ENCODE measurements at regions not wholly inside any gene's neighbourhood (a gene's known extent, or its start where the extent isn't known, plus 50 kb on each side); places are given as distances from the start of the nearest gene placed in this dataset.

GRCh38 chr7:113491305-113491704, 373.0 kb upstream of the SMIM30 start:
- Histone ChIP-seq H3K27me3 (no peaks in the 10 kb centered on the region), H3K36me3 (no peaks in the 10 kb centered on the region), H3K27ac (no peak overlapping the region), H3K9me3 (peaks cover 0 to 7% of the 10 kb centered on the region in 2 donors), H3K4me1 (no peaks in the 10 kb centered on the region), H3K4me3 (no peak overlapping the region)
- TF ChIP-seq POLR2AphosphoS5 (IDR thresholded peaks at IDR 0.05) (no peak), CTCF (IDR thresholded peaks at IDR 0.05) (no peak), POLR2A (IDR thresholded peaks at IDR 0.05) (no peak)
- DNase-seq (ENCODE audit: low spot score in 2 of 2), result no peak
- intact Hi-C loops (cut with DNase I; ENCODE audit: low total_unique reads), result no loop called here

- no peaks in the 10 kb centered on the region for H3K4me1 ChIP-seq
- no peak overlapping the region for H3K27ac ChIP-seq
- DNase-seq (ENCODE audit: low spot score in 2 of 2), result no peak
- H3K27me3 ChIP-seq, result no peaks in the 10 kb centered on the region
- no peak for TF ChIP-seq POLR2A (IDR thresholded peaks at IDR 0.05)
- no peak for TF ChIP-seq CTCF (IDR thresholded peaks at IDR 0.05)
- no peak for TF ChIP-seq POLR2AphosphoS5 (IDR thresholded peaks at IDR 0.05)
- intact Hi-C loops (cut with DNase I; ENCODE audit: low total_unique reads), result loop anchor here (2.0 kb wide), 1 partner anchor 23 kb away; no protein-coding TSS in a partner anchor
- H3K9me3 ChIP-seq, result peaks cover 0 to 7% of the 10 kb centered on the region in 2 donors
- no peak overlapping the region for H3K4me3 ChIP-seq
- no peaks in the 10 kb centered on the region for H3K36me3 ChIP-seq
Observed at GRCh38 chr7:113487925-113488731, 369.8 kb upstream of the SMIM30 start.

GRCh38 chr7:113486548-113486947, 368.2 kb upstream of the SMIM30 start:
- no peak for TF ChIP-seq POLR2A (IDR thresholded peaks at IDR 0.05)
- TF ChIP-seq POLR2AphosphoS5 (IDR thresholded peaks at IDR 0.05), result no peak
- TF ChIP-seq CTCF (IDR thresholded peaks at IDR 0.05), result no peak
- no peaks in the 10 kb centered on the region for H3K4me1 ChIP-seq
- no peaks in the 10 kb centered on the region for H3K36me3 ChIP-seq
- H3K4me3 ChIP-seq, result no peak overlapping the region
- intact Hi-C loops (cut with DNase I; ENCODE audit: low total_unique reads), result no loop called here
- H3K9me3 ChIP-seq, result peaks cover 0 to 7% of the 10 kb centered on the region in 2 donors
- H3K27me3 ChIP-seq, result no peaks in the 10 kb centered on the region
- no peak overlapping the region for H3K27ac ChIP-seq
- DNase-seq (ENCODE audit: low spot score in 2 of 2), result no peak

- Histone ChIP-seq H3K4me3 (no peak overlapping the region), H3K4me1 (no peaks in the 10 kb centered on the region), H3K9me3 (peaks cover 0 to 7% of the 10 kb centered on the region in 2 donors), H3K36me3 (no peaks in the 10 kb centered on the region), H3K27me3 (no peaks in the 10 kb centered on the region), H3K27ac (no peak overlapping the region)
- no peak for TF ChIP-seq POLR2AphosphoS5 (IDR thresholded peaks at IDR 0.05)
- TF ChIP-seq CTCF (IDR thresholded peaks at IDR 0.05), result no peak
- TF ChIP-seq POLR2A (IDR thresholded peaks at IDR 0.05), result no peak
- intact Hi-C loops (cut with DNase I; ENCODE audit: low total_unique reads), result no loop called here
- no peak for DNase-seq (ENCODE audit: low spot score in 2 of 2)
Observed at GRCh38 chr7:113483657-113484056, 365.3 kb upstream of the SMIM30 start.

- TF ChIP-seq POLR2A (IDR thresholded peaks at IDR 0.05), result no peak
- TF ChIP-seq POLR2AphosphoS5 (IDR thresholded peaks at IDR 0.05), result no peak
- no peak for TF ChIP-seq CTCF (IDR thresholded peaks at IDR 0.05)
- intact Hi-C loops (cut with DNase I; ENCODE audit: low total_unique reads), result no loop called here
- DNase-seq (ENCODE audit: low spot score in 2 of 2), result no peak
- no peaks in the 10 kb centered on the region for H3K27me3 ChIP-seq
- no peak overlapping the region for H3K27ac ChIP-seq
- no peak overlapping the region for H3K4me3 ChIP-seq
- H3K4me1 ChIP-seq, result no peaks in the 10 kb centered on the region
- H3K36me3 ChIP-seq, result no peaks in the 10 kb centered on the region
- H3K9me3 ChIP-seq, result no peaks in the 10 kb centered on the region
Observed at GRCh38 chr7:113480537-113480936, 362.2 kb upstream of the SMIM30 start.

Measured in breast epithelium (tissue), 4 donors.